ENCODE measurements at regions not wholly inside any gene's neighbourhood (a gene's known extent, or its start where the extent isn't known, plus 50 kb on each side); places are given as distances from the start of the nearest gene placed in this dataset.

DNA sequence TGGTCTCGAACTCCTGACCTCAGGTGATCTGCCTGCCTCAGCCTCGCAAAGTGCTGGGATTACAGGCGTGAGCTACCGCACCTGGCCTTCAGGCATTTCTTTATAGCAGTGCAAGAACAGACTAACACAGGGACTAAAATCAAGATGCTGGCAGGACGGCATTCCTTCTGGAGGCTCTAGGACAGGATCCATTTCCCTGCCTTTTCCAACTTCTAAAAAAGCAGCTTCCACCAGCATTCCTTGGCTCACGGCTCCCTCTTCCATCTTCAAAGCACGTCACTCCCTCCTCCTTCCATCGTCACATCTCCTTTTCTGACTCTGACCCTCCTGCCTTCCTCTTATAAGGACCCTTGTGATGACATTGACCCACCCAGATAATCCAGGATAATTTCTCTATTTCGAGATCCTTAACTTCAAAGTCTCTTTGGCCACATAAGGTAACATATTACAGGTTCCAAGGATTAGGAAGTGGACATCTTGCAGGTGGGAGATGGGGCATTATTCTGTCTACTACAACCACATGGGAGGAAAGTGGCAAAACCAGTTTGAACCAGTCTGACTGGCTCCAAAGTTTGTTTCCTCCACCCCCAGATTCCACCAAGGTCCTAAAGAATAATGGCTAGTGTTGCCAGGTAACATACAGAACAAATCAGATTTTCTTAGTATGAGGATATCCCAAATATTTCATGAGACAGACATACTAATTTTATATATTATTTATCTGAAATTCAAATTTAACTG is 172.5 kb downstream of the MN1 start:
- H3K4me1 ChIP-seq, result no peaks in the 10 kb centered on the region
- DNase-seq (ENCODE audit: extremely low spot score in 2 of 2), result no peak
- no peaks in the 10 kb centered on the region for H3K9me3 ChIP-seq
- no peaks in the 10 kb centered on the region for H3K36me3 ChIP-seq
- no peak overlapping the region for H3K4me3 ChIP-seq
- no peak overlapping the region for H3K27ac ChIP-seq
- intact Hi-C loops (cut with DNase I), result no loop called here
- TF ChIP-seq POLR2AphosphoS5 (IDR thresholded peaks at IDR 0.05; ENCODE audit: insufficient read depth in 1 of 2, low read depth in 1 of 2), result no peak
- TF ChIP-seq POLR2A (IDR thresholded peaks at IDR 0.05), result no peak
- TF ChIP-seq, protein P1, sequence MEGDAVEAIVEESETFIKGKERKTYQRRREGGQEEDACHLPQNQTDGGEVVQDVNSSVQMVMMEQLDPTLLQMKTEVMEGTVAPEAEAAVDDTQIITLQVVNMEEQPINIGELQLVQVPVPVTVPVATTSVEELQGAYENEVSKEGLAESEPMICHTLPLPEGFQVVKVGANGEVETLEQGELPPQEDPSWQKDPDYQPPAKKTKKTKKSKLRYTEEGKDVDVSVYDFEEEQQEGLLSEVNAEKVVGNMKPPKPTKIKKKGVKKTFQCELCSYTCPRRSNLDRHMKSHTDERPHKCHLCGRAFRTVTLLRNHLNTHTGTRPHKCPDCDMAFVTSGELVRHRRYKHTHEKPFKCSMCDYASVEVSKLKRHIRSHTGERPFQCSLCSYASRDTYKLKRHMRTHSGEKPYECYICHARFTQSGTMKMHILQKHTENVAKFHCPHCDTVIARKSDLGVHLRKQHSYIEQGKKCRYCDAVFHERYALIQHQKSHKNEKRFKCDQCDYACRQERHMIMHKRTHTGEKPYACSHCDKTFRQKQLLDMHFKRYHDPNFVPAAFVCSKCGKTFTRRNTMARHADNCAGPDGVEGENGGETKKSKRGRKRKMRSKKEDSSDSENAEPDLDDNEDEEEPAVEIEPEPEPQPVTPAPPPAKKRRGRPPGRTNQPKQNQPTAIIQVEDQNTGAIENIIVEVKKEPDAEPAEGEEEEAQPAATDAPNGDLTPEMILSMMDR (IDR thresholded peaks at IDR 0.05), result no peak
- H3K27me3 ChIP-seq, result no peaks in the 10 kb centered on the region

DNA sequence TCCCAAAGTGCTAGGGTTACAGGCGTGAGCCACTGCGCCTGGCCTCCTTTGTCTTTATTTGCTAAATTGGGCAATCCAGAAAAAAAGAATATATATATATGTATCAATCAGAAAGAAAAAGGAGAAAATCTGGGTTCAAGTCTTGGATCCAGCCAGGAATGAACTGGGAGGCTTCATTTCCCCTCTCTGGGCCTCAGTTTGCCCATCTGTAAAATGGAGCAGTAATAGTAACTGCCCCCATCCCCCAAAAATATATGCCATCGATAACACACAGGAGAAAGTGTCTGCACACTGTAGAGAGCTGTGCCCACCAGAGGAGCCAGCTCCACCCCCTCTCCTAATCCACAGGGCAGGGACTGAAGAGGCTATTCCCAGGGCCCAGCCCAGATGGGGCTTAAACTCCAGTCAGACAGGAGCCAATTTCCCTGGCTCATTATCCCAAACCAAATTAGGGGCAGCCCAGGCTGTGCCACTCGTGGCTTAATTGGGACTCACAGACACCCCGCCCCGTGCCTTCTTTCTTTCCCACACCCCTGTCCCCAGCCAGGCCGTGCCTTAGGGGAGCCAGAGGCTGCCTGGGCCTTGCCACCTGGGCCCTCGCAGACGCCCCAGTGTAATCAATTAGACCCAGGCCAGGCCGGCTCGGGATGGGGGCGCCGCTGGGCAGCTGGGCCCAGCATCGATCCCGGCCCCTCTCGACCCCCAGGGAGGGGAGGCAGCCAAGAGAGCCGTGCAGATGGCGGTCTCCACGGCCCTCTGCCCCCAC is 171.5 kb downstream of the MN1 start:
- Histone ChIP-seq H3K27me3 (no peaks in the 10 kb centered on the region), H3K4me1 (no peaks in the 10 kb centered on the region), H3K4me3 (no peak overlapping the region), H3K27ac (no peak overlapping the region), H3K36me3 (no peaks in the 10 kb centered on the region), H3K9me3 (no peaks in the 10 kb centered on the region)
- intact Hi-C loops (cut with DNase I), result no loop called here
- no peak for TF ChIP-seq POLR2A (IDR thresholded peaks at IDR 0.05)
- no peak for TF ChIP-seq POLR2AphosphoS5 (IDR thresholded peaks at IDR 0.05; ENCODE audit: insufficient read depth in 1 of 2, low read depth in 1 of 2)
- TF ChIP-seq, protein P1 (IDR thresholded peaks at IDR 0.05), result no peak
- no peak for DNase-seq (ENCODE audit: extremely low spot score in 2 of 2)

DNA sequence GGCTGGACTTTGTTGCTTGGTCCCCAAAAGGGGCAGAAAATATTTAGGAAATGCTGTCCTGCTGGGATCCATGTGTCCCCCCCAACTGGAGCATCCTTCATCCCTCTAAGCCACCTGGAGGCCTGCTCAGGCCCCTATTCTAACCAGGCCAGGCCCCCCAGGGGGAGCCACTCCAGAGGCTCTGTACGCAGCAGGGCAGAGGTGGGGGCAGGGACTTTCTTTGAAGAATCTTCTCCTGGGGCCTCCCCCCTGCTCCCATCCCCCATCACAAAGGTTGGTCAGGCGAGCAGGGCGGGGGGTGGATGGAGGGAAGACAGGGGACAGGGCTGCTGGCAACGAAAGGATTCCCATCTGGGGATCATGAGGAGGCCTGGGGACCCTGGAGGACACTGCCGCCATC is 170.8 kb downstream of the MN1 start:
- no peaks in the 10 kb centered on the region for H3K4me1 ChIP-seq
- no peak overlapping the region for H3K4me3 ChIP-seq
- TF ChIP-seq POLR2A (IDR thresholded peaks at IDR 0.05), result no peak
- TF ChIP-seq POLR2AphosphoS5 (IDR thresholded peaks at IDR 0.05; ENCODE audit: insufficient read depth in 1 of 2, low read depth in 1 of 2), result no peak
- TF ChIP-seq, protein P1 (IDR thresholded peaks at IDR 0.05), result no peak
- H3K27ac ChIP-seq, result no peak overlapping the region
- no peaks in the 10 kb centered on the region for H3K9me3 ChIP-seq
- no peaks in the 10 kb centered on the region for H3K27me3 ChIP-seq
- intact Hi-C loops (cut with DNase I), result no loop called here
- H3K36me3 ChIP-seq, result no peaks in the 10 kb centered on the region
- no peak for DNase-seq (ENCODE audit: extremely low spot score in 2 of 2)

DNA sequence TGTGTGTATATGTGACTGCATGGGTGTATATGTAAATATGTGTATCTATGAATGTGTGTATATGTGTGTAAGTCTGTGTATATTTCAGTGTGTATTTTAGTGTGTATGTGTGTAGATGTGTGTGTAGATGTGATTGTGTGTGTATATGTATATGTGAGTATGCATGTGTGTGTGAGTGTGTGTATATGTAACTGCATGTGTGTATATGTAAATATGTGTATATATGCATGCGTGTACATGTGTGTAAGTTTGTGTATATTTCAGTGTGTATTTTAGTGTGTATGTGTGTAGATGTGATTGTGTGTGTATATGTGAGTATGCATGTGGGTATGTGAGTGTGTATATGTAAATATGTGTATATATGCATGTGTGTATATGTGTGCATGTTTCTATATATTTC is 169.9 kb downstream of the MN1 start:
- Histone ChIP-seq H3K36me3 (no peaks in the 10 kb centered on the region), H3K27me3 (no peaks in the 10 kb centered on the region), H3K4me1 (no peaks in the 10 kb centered on the region), H3K4me3 (no peak overlapping the region), H3K27ac (no peak overlapping the region), H3K9me3 (no peaks in the 10 kb centered on the region)
- no peak for DNase-seq (ENCODE audit: extremely low spot score in 2 of 2)
- TF ChIP-seq, protein P1 (IDR thresholded peaks at IDR 0.05), result no peak
- no peak for TF ChIP-seq POLR2AphosphoS5 (IDR thresholded peaks at IDR 0.05; ENCODE audit: insufficient read depth in 1 of 2, low read depth in 1 of 2)
- no peak for TF ChIP-seq POLR2A (IDR thresholded peaks at IDR 0.05)
- intact Hi-C loops (cut with DNase I), result no loop called here

Measured in vagina (tissue), 2 donors.